A549 (cell line): ENCODE measurements at regions not wholly inside any gene's neighbourhood (a gene's known extent, or its start where the extent isn't known, plus 50 kb on each side); places are given as distances from the start of the nearest gene placed in this dataset.

ENCODE experiments used
- ATAC-seq, 2 experiments: fragments of 200-7000 bp in 1 of 2; fragments of >200 bp in 1 of 2; cut with Nextera tagmentation in 1 of 2; cut with Tn5 transposase in 1 of 2; 3 replicates each; pipeline versions ENCODE4 v1.8.0 to v1.9.1; 2018 to 2020; ENCODE audit warnings: mild to moderate bottlenecking in 1 of 2, moderate library complexity in 1 of 2
- CTCF ChIA-PET: fragments of 300-600 bp; sonication (Branson Sonifier 250); formaldehyde crosslinking; extraction: SDS; loops from one replicate; lab custom pipeline; 2021; ENCODE audit warnings: antibody characterized with exemption, inconsistent platforms; lab: Yijun Ruan, JAX
- POLR2A ChIA-PET: fragments of 350-600 bp; formaldehyde crosslinking; extraction: SDS; loops from one replicate; lab custom pipeline; 2021; ENCODE audit warnings: antibody characterized with exemption, inconsistent platforms; lab: Yijun Ruan, JAX
- DNase-seq, 2 experiments: peaks; one replicate each; pipeline versions ENCODE4 v3.0.0 to v3.0.0-alpha.2; 2011 to 2016; ENCODE audit warnings: low read depth in 1 of 2, low spot score in 1 of 2
- FAIRE-seq: peaks from 2 replicates; lab custom pipeline; 2011; peaks lifted over from hg19 to GRCh38; lab: Jason Lieb, UNC
- H3K27ac ChIP-seq, 2 experiments: fragments of >200 bp; sonication (Bioruptor Twin); formaldehyde crosslinking; 3 replicates each; pipeline ENCODE4 v1.5.1; 2016 to 2017
- H3K4me1 ChIP-seq: fragments of >200 bp; sonication (Bioruptor Twin); formaldehyde crosslinking; 3 replicates; pipeline ENCODE4 v1.6.1; 2016
- H3K4me2 ChIP-seq: fragments of >200 bp; sonication (Bioruptor Twin); formaldehyde crosslinking; 3 replicates; pipeline ENCODE4 v1.6.1; 2016
- H3K4me3 ChIP-seq: fragments of >200 bp; sonication (Bioruptor Twin); formaldehyde crosslinking; 3 replicates; pipeline ENCODE4 v1.5.1; 2016
- H3K9me3 ChIP-seq: fragments of >200 bp; sonication (Bioruptor Twin); formaldehyde crosslinking; 3 replicates; pipeline ENCODE4 v1.6.1; 2016
- ATOH8 ChIP-seq: fragments of 250-450 bp; sonication (Bioruptor Pico); IDR thresholded peaks from 2 replicates; pipeline ENCODE4 v1.5.0; 2020; ENCODE audit warnings: low read depth, mild to moderate bottlenecking, moderate library complexity
- BHLHE40 ChIP-seq: IDR thresholded peaks from 2 replicates; pipeline ENCODE4 v1.6.1; 2012; ENCODE audit warnings: low read depth, low read length, inconsistent platforms
- CBX2 ChIP-seq: fragments of 200-600 bp; sonication (generic); IDR thresholded peaks from 2 replicates; pipeline ENCODE4 v1.6.1; 2016; ENCODE audit warnings: low read depth, mild to moderate bottlenecking, borderline replicate concordance
- CBX8 ChIP-seq: fragments of 200-600 bp; sonication (generic); IDR thresholded peaks from 2 replicates; pipeline ENCODE4 v1.6.1; 2016
- CEBPB ChIP-seq, 2 experiments: fragments of >200 bp in 1 of 2; sonication (Bioruptor Twin) in 1 of 2; formaldehyde crosslinking in 1 of 2; IDR thresholded peaks; 2 replicates each; pipeline ENCODE4 v1.6.1; 2012 to 2016
- EHF ChIP-seq: fragments of 250-450 bp; sonication (Bioruptor Pico); IDR thresholded peaks from 2 replicates; pipeline ENCODE4 v1.5.0; 2020; ENCODE audit warnings: mild to moderate bottlenecking
- EP300 ChIP-seq, 2 experiments: fragments of >200 bp; sonication (Bioruptor Twin); formaldehyde crosslinking; IDR thresholded peaks; 2 replicates in 1 of 2; 3 replicates in 1 of 2; pipeline ENCODE4 v1.6.1; 2016 to 2017
- ESRRA ChIP-seq: fragments of 150-350 bp; IDR thresholded peaks from 2 replicates; pipeline ENCODE4 v1.6.1; 2014; ENCODE audit warnings: mild to moderate bottlenecking, low read length, borderline replicate concordance
- FOSB ChIP-seq: fragments of 250-450 bp; sonication (Bioruptor Pico); IDR thresholded peaks from 2 replicates; pipeline ENCODE4 v1.5.0; 2020; ENCODE audit warnings: mild to moderate bottlenecking, moderate library complexity
- GATA3 ChIP-seq: IDR thresholded peaks from 2 replicates; pipeline ENCODE4 v1.6.1; 2012; ENCODE audit warnings: borderline replicate concordance
- HOXB13 ChIP-seq: fragments of 250-450 bp; sonication (Bioruptor Pico); IDR thresholded peaks from 2 replicates; pipeline ENCODE4 v1.5.0; 2020; ENCODE audit warnings: low read depth, mild to moderate bottlenecking, moderate library complexity
- HOXB5 ChIP-seq: fragments of 250-450 bp; sonication (Bioruptor Pico); IDR thresholded peaks from 2 replicates; pipeline ENCODE4 v1.5.0; 2020; ENCODE audit warnings: mild to moderate bottlenecking, moderate library complexity
- KDM1A ChIP-seq: fragments of 200-600 bp; sonication (generic); IDR thresholded peaks from 2 replicates; pipeline ENCODE4 v1.6.1; 2016; ENCODE audit warnings: low read depth, mild to moderate bottlenecking
- KDM5A ChIP-seq: fragments of 200-600 bp; sonication (generic); IDR thresholded peaks from 2 replicates; pipeline ENCODE4 v1.6.1; 2016; ENCODE audit warnings: antibody characterized with exemption, mild to moderate bottlenecking
- MYC ChIP-seq: IDR thresholded peaks from 2 replicates; pipeline ENCODE4 v1.6.1; 2012; ENCODE audit warnings: mild to moderate bottlenecking, inconsistent platforms, low read length, improper control_type of control experiment, borderline replicate concordance
- NFE2L2 ChIP-seq: fragments of 150-350 bp; conservative IDR thresholded peaks from 2 replicates; pipeline ENCODE4 v1.6.1; 2014; ENCODE audit warnings: low read length
- NPAS2 ChIP-seq: fragments of 250-450 bp; sonication (Bioruptor Pico); IDR thresholded peaks from 2 replicates; pipeline ENCODE4 v1.8.0; 2022; ENCODE audit warnings: mild to moderate bottlenecking, moderate library complexity, borderline replicate concordance
- NR3C1 ChIP-seq: fragments of >200 bp; sonication (Bioruptor Twin); formaldehyde crosslinking; IDR thresholded peaks from 3 replicates; pipeline ENCODE4 v1.6.1; 2017
- PHF8 ChIP-seq: fragments of 200-600 bp; sonication (generic); IDR thresholded peaks from 2 replicates; pipeline ENCODE4 v1.6.1; 2016; ENCODE audit warnings: low read depth, mild to moderate bottlenecking, antibody characterized with exemption, moderate library complexity, borderline replicate concordance
- POLR2A ChIP-seq: IDR thresholded peaks from 2 replicates; pipeline ENCODE4 v1.6.1; 2012; ENCODE audit warnings: mild to moderate bottlenecking, low read length
- POLR2AphosphoS2 ChIP-seq: conservative IDR thresholded peaks from 2 replicates; pipeline ENCODE4 v1.6.1; 2012; ENCODE audit warnings: low read length, improper control_type of control experiment, inconsistent platforms
- RAD21 ChIP-seq, 2 experiments: fragments of >200 bp in 1 of 2; sonication (Bioruptor Twin) in 1 of 2; formaldehyde crosslinking in 1 of 2; IDR thresholded peaks in 1 of 2; conservative IDR thresholded peaks in 1 of 2; 2 replicates in 1 of 2; 3 replicates in 1 of 2; pipeline ENCODE4 v1.6.1; 2012 to 2018; ENCODE audit warnings: inconsistent platforms in 1 of 2
- RARB ChIP-seq: fragments of 250-450 bp; sonication (Bioruptor Pico); IDR thresholded peaks from 2 replicates; pipeline ENCODE4 v1.8.0; 2021; ENCODE audit warnings: mild to moderate bottlenecking, moderate library complexity
- RCOR1 ChIP-seq: fragments of 150-350 bp; IDR thresholded peaks from 2 replicates; pipeline ENCODE4 v1.6.1; 2014; ENCODE audit warnings: antibody characterized with exemption, low read length, low read depth
- RFX5 ChIP-seq: fragments of 450-650 bp; IDR thresholded peaks from 2 replicates; pipeline ENCODE4 v1.7.1; 2014; ENCODE audit warnings: antibody characterized with exemption, mild to moderate bottlenecking, moderate library complexity
- RNF2 ChIP-seq: fragments of 200-600 bp; sonication (generic); IDR thresholded peaks from 2 replicates; pipeline ENCODE4 v1.6.1; 2016; ENCODE audit warnings: low read depth, mild to moderate bottlenecking, antibody characterized with exemption, moderate library complexity, borderline replicate concordance
- TFCP2L1 ChIP-seq: fragments of 250-450 bp; sonication (Bioruptor Pico); IDR thresholded peaks from 2 replicates; pipeline ENCODE4 v1.5.0; 2021; ENCODE audit warnings: mild to moderate bottlenecking
- ZFP36 ChIP-seq: fragments of 450-650 bp; IDR thresholded peaks from 2 replicates; pipeline ENCODE4 v1.6.1; 2014; ENCODE audit warnings: borderline replicate concordance; ENCODE audit not compliant: partially characterized antibody
- ZNF302 ChIP-seq: fragments of 250-450 bp; sonication (Bioruptor Pico); IDR thresholded peaks from 2 replicates; pipeline ENCODE4 v1.9.0; 2021; ENCODE audit warnings: inconsistent platforms, mild to moderate bottlenecking, moderate library complexity
- WGBS: methylation state at CpG from one replicate; pipeline ENCODE4 v1.1.6; 2017; ENCODE audit errors: missing lambda C conversion rate; 5-methylcytosine and 5-hydroxymethylcytosine counted together
- TF ChIP-seq, protein P1 (sequence below): fragments of >200 bp; sonication (Bioruptor Twin); formaldehyde crosslinking; IDR thresholded peaks from 2 replicates; pipeline ENCODE4 v1.6.1; 2016
- TF ChIP-seq, protein P2 (sequence below): IDR thresholded peaks from 2 replicates; pipeline ENCODE4 v1.6.1; 2012

DNA sequence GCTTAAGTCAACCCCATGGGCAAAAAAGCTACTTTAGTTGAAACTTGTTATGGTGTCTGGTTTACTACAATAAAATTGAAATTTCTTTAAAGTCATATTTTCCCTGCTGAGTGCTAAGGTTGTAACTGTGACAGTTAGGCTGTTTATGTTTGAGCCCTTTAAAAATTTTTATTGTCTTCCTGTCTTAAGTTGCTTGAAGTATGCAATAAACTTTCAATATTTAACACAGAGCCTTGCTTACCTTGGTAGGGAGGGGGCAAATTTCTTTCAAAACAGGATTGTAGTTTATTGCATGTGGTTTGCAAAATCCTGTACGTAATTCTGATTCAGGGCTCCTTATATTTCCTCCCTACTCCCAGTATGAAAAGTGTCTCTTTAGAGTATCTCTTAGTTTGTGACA is 465.5 kb upstream of the ACTBL2 start:
- DNase-seq (no peak), ATAC-seq (no peak), FAIRE-seq (no peak)
- no peak overlapping the region for H3K27ac ChIP-seq
- ChIA-PET POLR2A (no interaction called here), CTCF (interaction anchor here (0.6 to 1.3 kb wide), 2 partner anchors 14 to 61 kb away, joined by 3 to 4 read pairs; no protein-coding TSS in a partner anchor)
- peaks cover 11% of the 10 kb centered on the region; the same call in 2 of the 3 replicates for H3K4me1 ChIP-seq
- H3K4me2 ChIP-seq, result no peak overlapping the region
- TF ChIP-seq, protein P1, sequence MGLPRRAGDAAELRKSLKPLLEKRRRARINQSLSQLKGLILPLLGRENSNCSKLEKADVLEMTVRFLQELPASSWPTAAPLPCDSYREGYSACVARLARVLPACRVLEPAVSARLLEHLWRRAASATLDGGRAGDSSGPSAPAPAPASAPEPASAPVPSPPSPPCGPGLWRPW, result no peak
- TF ChIP-seq PHF8, result no peak
- no peak for TF ChIP-seq FOSB
- TF ChIP-seq HOXB13 (CRISPR knock-in tag), result no peak
- TF ChIP-seq EP300 (IDR thresholded peaks at IDR 0.05), result no peak
- TF ChIP-seq RNF2, result no peak
- no peak for TF ChIP-seq KDM1A
- no peak for TF ChIP-seq ZNF302 (CRISPR knock-in tag)
- no peak for TF ChIP-seq ESRRA
- no peak for TF ChIP-seq TFCP2L1 (CRISPR knock-in tag)
- TF ChIP-seq CBX2, result no peak
- TF ChIP-seq, protein P2, sequence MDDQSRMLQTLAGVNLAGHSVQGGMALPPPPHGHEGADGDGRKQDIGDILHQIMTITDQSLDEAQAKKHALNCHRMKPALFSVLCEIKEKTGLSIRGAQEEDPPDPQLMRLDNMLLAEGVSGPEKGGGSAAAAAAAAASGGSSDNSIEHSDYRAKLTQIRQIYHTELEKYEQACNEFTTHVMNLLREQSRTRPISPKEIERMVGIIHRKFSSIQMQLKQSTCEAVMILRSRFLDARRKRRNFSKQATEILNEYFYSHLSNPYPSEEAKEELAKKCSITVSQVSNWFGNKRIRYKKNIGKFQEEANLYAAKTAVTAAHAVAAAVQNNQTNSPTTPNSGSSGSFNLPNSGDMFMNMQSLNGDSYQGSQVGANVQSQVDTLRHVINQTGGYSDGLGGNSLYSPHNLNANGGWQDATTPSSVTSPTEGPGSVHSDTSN, result no peak
- TF ChIP-seq RFX5, result no peak
- TF ChIP-seq NFE2L2, result no peak
- TF ChIP-seq NR3C1, result no peak
- no peak for TF ChIP-seq RARB
- TF ChIP-seq POLR2AphosphoS2, result no peak
- no peak overlapping the region for H3K4me3 ChIP-seq
- no peaks in the 10 kb centered on the region for H3K9me3 ChIP-seq
- WGBS, result 88% methylated on average over 1 of the region's 1 CpG

GRCh38 chr5:57947181-57947580 is 464.6 kb upstream of the ACTBL2 start:
- no peak for TF ChIP-seq EHF (CRISPR knock-in tag)
- Histone ChIP-seq H3K27ac (no peak overlapping the region), H3K4me2 (no peak overlapping the region), H3K4me3 (no peak overlapping the region), H3K4me1 (peaks cover 8% of the 10 kb centered on the region; the same call in 2 of the 3 replicates), H3K9me3 (no peaks in the 10 kb centered on the region)
- no peak for FAIRE-seq
- POLR2A ChIA-PET, result no interaction called here
- no peak for ATAC-seq
- WGBS, result 83% methylated on average over 5 of the region's 5 CpGs
- CTCF ChIA-PET, result interaction anchor here (0.5 kb wide), 1 partner anchor 60 kb away, joined by 3 read pairs; no protein-coding TSS in a partner anchor
- DNase-seq, result no peak

- no peak overlapping the region for H3K27ac ChIP-seq
- H3K4me3 ChIP-seq, result no peak overlapping the region
- TF ChIP-seq PHF8, result no peak
- no peak for TF ChIP-seq EP300 (IDR thresholded peaks at IDR 0.05)
- TF ChIP-seq ZFP36, result no peak
- no peak for TF ChIP-seq RCOR1
- TF ChIP-seq CEBPB (IDR thresholded peaks at IDR 0.05), result no peak
- TF ChIP-seq ATOH8 (CRISPR knock-in tag), result no peak
- TF ChIP-seq, protein P1, result no peak
- TF ChIP-seq CBX8, result no peak
- no peak for TF ChIP-seq POLR2A
- no peak for TF ChIP-seq KDM5A
- TF ChIP-seq RAD21 (conservative IDR thresholded peaks at IDR 0.05 in 1 of 2, IDR thresholded peaks at IDR 0.05 in 1 of 2), result no peak
- TF ChIP-seq BHLHE40, result no peak
- no peak for TF ChIP-seq HOXB5 (CRISPR knock-in tag)
- TF ChIP-seq MYC, result no peak
- TF ChIP-seq NPAS2 (CRISPR knock-in tag), result no peak
- no peak for TF ChIP-seq GATA3
- TF ChIP-seq, all 56 proteins: peak for 0
- Histone ChIP-seq H3K4me1 (no peaks in the 10 kb centered on the region), H3K4me2 (no peak overlapping the region), H3K9me3 (no peaks in the 10 kb centered on the region)
- DNase-seq (no peak), ATAC-seq (no peak), FAIRE-seq (no peak)
- CTCF ChIA-PET, result interaction anchor here (0.8 kb wide), 1 partner anchor 642 kb away, joined by 3 read pairs; no protein-coding TSS in a partner anchor
- WGBS, result 84% methylated on average over 3 of the region's 3 CpGs
- POLR2A ChIA-PET, result no interaction called here
Observed at GRCh38 chr5:57940879-57941278, 458.3 kb upstream of the ACTBL2 start.
